Activated B cell treated with CpG ODN at 0.5 μM for 24 hours (primary cell): ENCODE measurements at regions not wholly inside any gene's neighbourhood (a gene's known extent, or its start where the extent isn't known, plus 50 kb on each side); places are given as distances from the start of the nearest gene placed in this dataset.
"Not testable (repeated sequence)": the region's sequence is repeated elsewhere in the genome, so short reads cannot be mapped to it uniquely, and the experiment has no call there.

Experiments
- ATAC-seq: fragments of 200-7000 bp; cut with Tn5 transposase; one replicate; pipeline ENCODE4 v1.10.0; 2021; ENCODE audit warnings: low read depth, mild to moderate bottlenecking, moderate library complexity
- CTCF ChIA-PET: fragments of 350-600 bp; sonication (Branson Sonifier 250); formaldehyde crosslinking; loops from one replicate; lab custom pipeline; 2021; ENCODE audit warnings: antibody characterized with exemption; lab: Charles Lee
- POLR2A ChIA-PET: fragments of 350-600 bp; sonication (Branson Sonifier 250); formaldehyde crosslinking; loops from one replicate; lab custom pipeline; 2021; ENCODE audit warnings: antibody characterized with exemption; lab: Charles Lee
- DNase-seq: peaks from one replicate; pipeline ENCODE4 v3.0.0; 2022
- H3K27ac Mint-ChIP-seq: one replicate; pipeline ENCODE4 v1.8.0; 2020; ENCODE audit warnings: mixed read lengths
- H3K27me3 Mint-ChIP-seq: one replicate; pipeline ENCODE4 v1.8.0; 2021; ENCODE audit warnings: mixed read lengths
- H3K36me3 Mint-ChIP-seq: one replicate; pipeline ENCODE4 v1.8.0; 2021; ENCODE audit warnings: low read depth, mixed read lengths
- H3K4me1 Mint-ChIP-seq: one replicate; pipeline ENCODE4 v1.8.0; 2021; ENCODE audit warnings: mixed read lengths
- H3K4me3 Mint-ChIP-seq: one replicate; pipeline ENCODE4 v1.8.0; 2020; ENCODE audit warnings: mild to moderate bottlenecking, mixed read lengths
- H3K9me3 Mint-ChIP-seq: one replicate; pipeline ENCODE4 v1.8.0; 2020; ENCODE audit warnings: mixed read lengths
- intact Hi-C: fragments of 100-400 bp; cut with micrococcal nuclease; formaldehyde crosslinking; loops from one replicate; pipeline ENCODE4 v1.15.1; 2024
- TF ChIP-seq, protein P1 (sequence below): fragments of 200-600 bp; IDR thresholded peaks from one replicate; pipeline ENCODE4 v1.8.0; 2022; ENCODE audit warnings: antibody characterized with exemption, mild to moderate bottlenecking

DNA sequence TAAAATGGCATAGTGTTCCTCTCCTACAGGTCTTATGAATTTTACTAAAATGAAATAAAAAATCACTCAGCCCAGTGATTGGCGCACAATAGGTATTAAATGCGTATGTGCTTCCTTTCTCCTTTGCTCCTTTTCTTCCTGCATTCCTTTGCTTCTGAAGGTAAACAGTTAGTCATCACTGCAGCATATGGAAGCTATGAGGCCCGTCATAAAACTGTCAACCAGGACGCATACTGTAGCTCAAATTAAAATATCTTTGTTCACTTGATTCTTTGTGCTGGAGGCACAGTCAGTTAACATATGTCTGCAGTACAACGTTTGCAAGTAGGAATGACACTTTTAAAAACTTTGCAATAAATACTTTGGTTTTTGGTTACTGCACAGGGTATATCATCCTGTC, 374.7 kb downstream of the TCERG1L start:
- intact Hi-C loops = no loop called here
- TF ChIP-seq, protein P1, sequence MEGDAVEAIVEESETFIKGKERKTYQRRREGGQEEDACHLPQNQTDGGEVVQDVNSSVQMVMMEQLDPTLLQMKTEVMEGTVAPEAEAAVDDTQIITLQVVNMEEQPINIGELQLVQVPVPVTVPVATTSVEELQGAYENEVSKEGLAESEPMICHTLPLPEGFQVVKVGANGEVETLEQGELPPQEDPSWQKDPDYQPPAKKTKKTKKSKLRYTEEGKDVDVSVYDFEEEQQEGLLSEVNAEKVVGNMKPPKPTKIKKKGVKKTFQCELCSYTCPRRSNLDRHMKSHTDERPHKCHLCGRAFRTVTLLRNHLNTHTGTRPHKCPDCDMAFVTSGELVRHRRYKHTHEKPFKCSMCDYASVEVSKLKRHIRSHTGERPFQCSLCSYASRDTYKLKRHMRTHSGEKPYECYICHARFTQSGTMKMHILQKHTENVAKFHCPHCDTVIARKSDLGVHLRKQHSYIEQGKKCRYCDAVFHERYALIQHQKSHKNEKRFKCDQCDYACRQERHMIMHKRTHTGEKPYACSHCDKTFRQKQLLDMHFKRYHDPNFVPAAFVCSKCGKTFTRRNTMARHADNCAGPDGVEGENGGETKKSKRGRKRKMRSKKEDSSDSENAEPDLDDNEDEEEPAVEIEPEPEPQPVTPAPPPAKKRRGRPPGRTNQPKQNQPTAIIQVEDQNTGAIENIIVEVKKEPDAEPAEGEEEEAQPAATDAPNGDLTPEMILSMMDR = no peak
- H3K4me3 Mint-ChIP-seq = no peak overlapping the region
- H3K27me3 Mint-ChIP-seq = peaks cover 1% of the 10 kb centered on the region
- ATAC-seq = no peak
- H3K4me1 Mint-ChIP-seq = no peaks in the 10 kb centered on the region
- ChIA-PET CTCF (no interaction called here), POLR2A (no interaction called here)
- no peak for DNase-seq
- no peaks in the 10 kb centered on the region for H3K9me3 Mint-ChIP-seq
- no peak overlapping the region for H3K27ac Mint-ChIP-seq
- H3K36me3 Mint-ChIP-seq = no peaks in the 10 kb centered on the region

DNA sequence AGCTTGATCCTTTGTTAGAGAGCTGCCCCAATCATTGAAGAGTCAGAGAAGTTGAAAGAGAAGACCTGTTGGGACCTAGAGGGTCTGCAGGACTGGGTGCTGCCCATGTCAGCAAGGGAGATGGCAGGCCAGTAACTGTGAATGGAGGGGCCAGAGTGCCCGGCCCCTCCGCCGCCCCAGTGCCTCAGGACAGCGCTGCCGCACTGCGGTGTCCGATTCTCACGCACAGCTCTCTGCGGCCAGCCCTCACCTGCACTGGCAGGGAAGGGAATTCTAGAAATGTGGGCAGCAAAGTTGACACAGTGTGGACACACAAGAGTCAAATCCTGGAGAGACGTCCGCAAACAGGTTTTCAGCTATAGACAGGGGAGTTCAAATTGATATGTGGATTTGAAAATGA, 373.5 kb downstream of the TCERG1L start:
- TF ChIP-seq, protein P1 = no peak
- ChIA-PET CTCF (no interaction called here), POLR2A (no interaction called here)
- Mint-ChIP-seq H3K36me3 (no peaks in the 10 kb centered on the region), H3K4me1 (no peaks in the 10 kb centered on the region), H3K9me3 (no peaks in the 10 kb centered on the region), H3K27me3 (peaks cover 1% of the 10 kb centered on the region), H3K27ac (no peak overlapping the region), H3K4me3 (no peak overlapping the region)
- intact Hi-C loops = no loop called here
- no peak for DNase-seq
- no peak for ATAC-seq

GRCh38 chr10:130938891-130939290, 372.6 kb downstream of the TCERG1L start:
- ATAC-seq, H3K36me3 Mint-ChIP-seq, H3K9me3 Mint-ChIP-seq, H3K4me3 Mint-ChIP-seq, H3K4me1 Mint-ChIP-seq, POLR2A ChIA-PET, H3K27me3 Mint-ChIP-seq, H3K27ac Mint-ChIP-seq, intact Hi-C loops, CTCF ChIA-PET, DNase-seq: not testable (repeated sequence)

GRCh38 chr10:130941886-130942285, 369.6 kb downstream of the TCERG1L start:
- Mint-ChIP-seq H3K27ac (no peak overlapping the region), H3K4me3 (no peak overlapping the region), H3K27me3 (peaks cover 1% of the 10 kb centered on the region), H3K9me3 (no peaks in the 10 kb centered on the region), H3K36me3 (no peaks in the 10 kb centered on the region), H3K4me1 (no peaks in the 10 kb centered on the region)
- TF ChIP-seq, protein P1 = no peak
- POLR2A ChIA-PET = no interaction called here
- intact Hi-C loops = no loop called here
- CTCF ChIA-PET = no interaction called here
- no peak for DNase-seq
- ATAC-seq = no peak

DNA sequence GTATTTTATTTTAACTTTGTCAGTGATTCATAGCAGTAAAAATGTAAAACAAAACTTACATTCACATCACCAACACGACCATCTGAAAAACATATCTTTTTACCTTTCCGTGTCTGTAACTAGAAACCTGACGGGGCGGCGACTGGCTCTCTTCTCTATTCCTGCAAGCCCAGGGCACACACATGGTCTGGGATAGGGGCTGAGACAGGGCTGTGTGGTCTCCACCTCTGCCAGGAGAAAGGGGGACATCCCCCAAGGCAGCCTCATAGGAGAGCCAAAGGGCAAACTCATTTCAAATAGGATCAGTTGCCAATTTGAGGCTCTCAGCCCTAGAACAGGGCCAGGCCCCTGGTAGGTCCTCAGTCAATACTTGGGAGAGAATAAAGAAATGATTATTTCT, 359.4 kb downstream of the TCERG1L start:
- Mint-ChIP-seq H3K4me1 (no peaks in the 10 kb centered on the region), H3K27me3 (no peaks in the 10 kb centered on the region), H3K27ac (no peak overlapping the region), H3K36me3 (no peaks in the 10 kb centered on the region), H3K4me3 (no peak overlapping the region), H3K9me3 (no peaks in the 10 kb centered on the region)
- intact Hi-C loops = no loop called here
- ChIA-PET CTCF (no interaction called here), POLR2A (no interaction called here)
- ATAC-seq (no peak), DNase-seq (no peak)
- TF ChIP-seq, protein P1 = no peak

DNA sequence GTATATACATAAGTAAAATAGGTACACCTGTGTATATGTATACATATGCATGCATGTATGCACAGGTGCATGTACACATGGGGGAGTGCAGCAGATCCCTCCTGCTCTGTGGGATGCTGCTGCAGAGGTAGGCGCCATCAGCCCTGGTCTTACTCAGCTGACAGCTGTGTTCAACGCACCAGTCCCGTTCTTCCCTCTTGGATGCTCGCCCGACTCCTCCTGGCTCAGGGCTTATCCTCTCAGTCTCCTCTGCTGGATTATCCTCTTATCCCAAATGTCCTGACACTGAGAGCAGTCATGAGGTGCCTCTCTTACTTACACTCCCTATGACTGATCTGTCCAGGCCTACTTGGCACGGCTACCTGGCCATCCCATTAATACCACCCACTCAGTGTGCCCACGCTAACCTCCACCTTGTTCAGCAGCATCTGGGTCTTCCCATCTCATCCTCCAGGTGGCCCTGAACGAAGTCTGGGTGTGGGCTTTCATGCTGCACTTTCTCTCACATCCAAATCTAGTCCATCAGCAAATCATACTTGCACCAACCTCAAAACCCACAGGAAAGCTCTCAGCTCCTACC, 357.1 kb downstream of the TCERG1L start:
- no peaks in the 10 kb centered on the region for H3K4me1 Mint-ChIP-seq
- CTCF ChIA-PET = no interaction called here
- ATAC-seq (no peak), DNase-seq (no peak)
- POLR2A ChIA-PET = no interaction called here
- TF ChIP-seq, protein P1 = no peak
- no peaks in the 10 kb centered on the region for H3K9me3 Mint-ChIP-seq
- H3K27ac Mint-ChIP-seq = no peak overlapping the region
- no peaks in the 10 kb centered on the region for H3K36me3 Mint-ChIP-seq
- intact Hi-C loops = no loop called here
- no peaks in the 10 kb centered on the region for H3K27me3 Mint-ChIP-seq
- H3K4me3 Mint-ChIP-seq = no peak overlapping the region
